ENCODE measurements at regions not wholly inside any gene's neighbourhood (a gene's known extent, or its start where the extent isn't known, plus 50 kb on each side); places are given as distances from the start of the nearest gene placed in this dataset.

- TF ChIP-seq EP300 (IDR thresholded peaks at IDR 0.05): no peak
- TF ChIP-seq, protein P1, sequence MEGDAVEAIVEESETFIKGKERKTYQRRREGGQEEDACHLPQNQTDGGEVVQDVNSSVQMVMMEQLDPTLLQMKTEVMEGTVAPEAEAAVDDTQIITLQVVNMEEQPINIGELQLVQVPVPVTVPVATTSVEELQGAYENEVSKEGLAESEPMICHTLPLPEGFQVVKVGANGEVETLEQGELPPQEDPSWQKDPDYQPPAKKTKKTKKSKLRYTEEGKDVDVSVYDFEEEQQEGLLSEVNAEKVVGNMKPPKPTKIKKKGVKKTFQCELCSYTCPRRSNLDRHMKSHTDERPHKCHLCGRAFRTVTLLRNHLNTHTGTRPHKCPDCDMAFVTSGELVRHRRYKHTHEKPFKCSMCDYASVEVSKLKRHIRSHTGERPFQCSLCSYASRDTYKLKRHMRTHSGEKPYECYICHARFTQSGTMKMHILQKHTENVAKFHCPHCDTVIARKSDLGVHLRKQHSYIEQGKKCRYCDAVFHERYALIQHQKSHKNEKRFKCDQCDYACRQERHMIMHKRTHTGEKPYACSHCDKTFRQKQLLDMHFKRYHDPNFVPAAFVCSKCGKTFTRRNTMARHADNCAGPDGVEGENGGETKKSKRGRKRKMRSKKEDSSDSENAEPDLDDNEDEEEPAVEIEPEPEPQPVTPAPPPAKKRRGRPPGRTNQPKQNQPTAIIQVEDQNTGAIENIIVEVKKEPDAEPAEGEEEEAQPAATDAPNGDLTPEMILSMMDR (IDR thresholded peaks at IDR 0.05): no peak
- TF ChIP-seq POLR2AphosphoS5 (IDR thresholded peaks at IDR 0.05): no peak
- TF ChIP-seq POLR2A (IDR thresholded peaks at IDR 0.05): no peak
These were observed 72.4 kb upstream of the ADAMTS2 start for GRCh38 chr5:179417696-179418095.

Data from gastroesophageal sphincter (tissue), 3 donors.